ENCODE measurements at regions not wholly inside any gene's neighbourhood (a gene's known extent, or its start where the extent isn't known, plus 50 kb on each side); places are given as distances from the start of the nearest gene placed in this dataset.

GRCh38 chr18:44324361-44324760 lies 356.3 kb upstream of the SETBP1 start:
- TF ChIP-seq CTCF (conservative IDR thresholded peaks at IDR 0.05 in 1 of 2, IDR thresholded peaks at IDR 0.05 in 1 of 2; ENCODE audit: low read depth in 1 of 2, low read length in 2 of 2) (no peak), EZH2 (IDR thresholded peaks at IDR 0.05; ENCODE audit: low read length, missing control alignments) (no peak)
